Common myeloid progenitor, CD34-positive (primary cell): ENCODE measurements at regions not wholly inside any gene's neighbourhood (a gene's known extent, or its start where the extent isn't known, plus 50 kb on each side); places are given as distances from the start of the nearest gene placed in this dataset.

ENCODE experiments used
- CTCF ChIA-PET: fragments of 350-600 bp; sonication (Branson Sonifier 250); formaldehyde crosslinking; loops from one replicate; lab custom pipeline; 2021; ENCODE audit warnings: antibody characterized with exemption; lab: Charles Lee
- POLR2A ChIA-PET: fragments of 350-600 bp; sonication (Branson Sonifier 250); formaldehyde crosslinking; loops from one replicate; lab custom pipeline; 2021; ENCODE audit warnings: antibody characterized with exemption; lab: Charles Lee
- DNase-seq, 3 donors: peaks; one replicate each; pipeline versions ENCODE4 v3.0.0 to v3.0.0-alpha.2; 2013
- H3K27ac ChIP-seq, 2 experiments: 1 replicate in 1 of 2; 2 replicates in 1 of 2; pipeline ENCODE4 v1.7.0; 2013; ENCODE audit warnings: inconsistent platforms in 2 of 2, low read length in 2 of 2, mild to moderate bottlenecking in 2 of 2, low read depth in 1 of 2, moderate library complexity in 1 of 2; ENCODE audit not compliant: severe bottlenecking in 2 of 2, insufficient read depth in 1 of 2, poor library complexity in 1 of 2
- H3K27me3 ChIP-seq, 5 experiments: replicated peaks in 2 of 5; 1 replicate in 3 of 5; 2 replicates in 2 of 5; pipeline versions ENCODE4 v1.6.1 to v1.7.0; 2013; ENCODE audit warnings: low read length in 4 of 5, mild to moderate bottlenecking in 2 of 5, moderate library complexity in 2 of 5, inconsistent platforms in 1 of 5; ENCODE audit not compliant: insufficient read depth in 5 of 5, control insufficient read depth in 4 of 5
- H3K36me3 ChIP-seq, 4 experiments: 1 replicate in 2 of 4; 2 replicates in 2 of 4; pipeline versions ENCODE4 v1.6.1 to v1.7.0; 2013; ENCODE audit warnings: low read length in 3 of 4, control low read depth in 1 of 4, mild to moderate bottlenecking in 1 of 4; ENCODE audit not compliant: control insufficient read depth in 4 of 4, insufficient read depth in 4 of 4
- H3K4me1 ChIP-seq, 4 experiments: 1 replicate in 3 of 4; 2 replicates in 1 of 4; pipeline versions ENCODE4 v1.6.1 to v1.7.1; 2013; ENCODE audit warnings: low read length in 3 of 4, mild to moderate bottlenecking in 3 of 4, control low read depth in 1 of 4, inconsistent platforms in 1 of 4, moderate library complexity in 1 of 4; ENCODE audit not compliant: control insufficient read depth in 4 of 4, insufficient read depth in 4 of 4; ENCODE audit errors: control extremely low read depth in 1 of 4
- H3K4me3 ChIP-seq, 7 experiments: 1 replicate in 4 of 7; 2 replicates in 3 of 7; pipeline versions ENCODE4 v1.5.1 to v1.7.0; 2013; ENCODE audit warnings: mild to moderate bottlenecking in 7 of 7, low read length in 6 of 7, moderate library complexity in 6 of 7, inconsistent platforms in 2 of 7, low read depth in 2 of 7, control low read depth in 1 of 7; ENCODE audit not compliant: insufficient read depth in 4 of 7, control insufficient read depth in 1 of 7; ENCODE audit errors: extremely low read depth in 1 of 7
- H3K9me3 ChIP-seq, 5 experiments: 1 replicate in 4 of 5; 2 replicates in 1 of 5; pipeline versions ENCODE4 v1.6.1 to v1.7.1; 2013; ENCODE audit warnings: low read length in 4 of 5, mild to moderate bottlenecking in 2 of 5, inconsistent platforms in 1 of 5, low read depth in 1 of 5, moderate library complexity in 1 of 5; ENCODE audit not compliant: control insufficient read depth in 4 of 5, insufficient read depth in 2 of 5; ENCODE audit errors: control extremely low read depth in 1 of 5
- WGBS: methylation state at CpG from one replicate; pipeline ENCODE4 v1.1.5; 2013; ENCODE audit not compliant: insufficient coverage; 5-methylcytosine and 5-hydroxymethylcytosine counted together

DNA sequence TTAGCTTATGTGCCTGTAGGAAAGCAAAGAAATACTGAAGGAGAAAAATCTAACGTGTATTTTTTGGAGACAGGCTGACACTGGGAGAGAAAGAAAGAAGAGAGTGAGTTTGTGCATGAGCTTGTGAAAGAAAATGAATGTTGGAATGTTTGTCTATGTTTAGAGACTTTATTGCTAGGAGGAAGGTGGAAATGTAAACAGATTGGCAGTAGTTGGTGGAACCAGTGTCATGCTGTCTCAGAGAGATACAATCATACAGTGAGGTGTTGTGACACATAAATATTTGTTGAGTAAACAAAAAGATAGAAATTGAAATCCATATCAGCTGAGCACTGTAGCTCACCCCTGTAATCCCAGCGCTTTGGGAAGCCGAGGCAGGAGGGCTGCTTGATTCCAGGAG, 222.2 kb upstream of the MEIS1 start:
- Histone ChIP-seq H3K27ac (no peak overlapping the region), H3K36me3 (no peaks in the 10 kb centered on the region), H3K9me3 (no peaks in the 10 kb centered on the region), H3K27me3 (peaks cover 0 to 7% (median 0%) of the 10 kb centered on the region in 5 experiments), H3K4me3 (no peak overlapping the region), H3K4me1 (no peaks in the 10 kb centered on the region)
- ChIA-PET POLR2A (no interaction called here), CTCF (no interaction called here)
- 92% methylated on average over 1 of the region's 3 CpGs for WGBS
- DNase-seq, result no peak

GRCh38 chr2:66202586-66202985, 232.3 kb upstream of the MEIS1 start:
- H3K9me3 ChIP-seq, result no peaks in the 10 kb centered on the region
- no peaks in the 10 kb centered on the region for H3K4me1 ChIP-seq
- WGBS, result 100% methylated on average over 1 of the region's 2 CpGs
- H3K4me3 ChIP-seq, result no peak overlapping the region
- H3K36me3 ChIP-seq, result no peaks in the 10 kb centered on the region
- DNase-seq, result no peak
- ChIA-PET POLR2A (no interaction called here), CTCF (no interaction called here)
- H3K27me3 ChIP-seq, result no peaks in the 10 kb centered on the region
- no peak overlapping the region for H3K27ac ChIP-seq

GRCh38 chr2:66201242-66201641, 233.7 kb upstream of the MEIS1 start:
- ChIA-PET POLR2A (no interaction called here), CTCF (no interaction called here)
- DNase-seq, result no peak
- Histone ChIP-seq H3K4me1 (no peaks in the 10 kb centered on the region), H3K9me3 (no peaks in the 10 kb centered on the region), H3K27me3 (no peaks in the 10 kb centered on the region), H3K4me3 (no peak overlapping the region), H3K36me3 (no peaks in the 10 kb centered on the region), H3K27ac (no peak overlapping the region)
- WGBS, result 95% methylated on average over 2 of the region's 2 CpGs

GRCh38 chr2:66198873-66199272, 236.1 kb upstream of the MEIS1 start:
- H3K4me3 ChIP-seq, result no peak overlapping the region
- no peaks in the 10 kb centered on the region for H3K36me3 ChIP-seq
- H3K4me1 ChIP-seq, result no peaks in the 10 kb centered on the region
- H3K27ac ChIP-seq, result no peak overlapping the region
- no peaks in the 10 kb centered on the region for H3K9me3 ChIP-seq
- no peak for DNase-seq
- ChIA-PET CTCF (no interaction called here), POLR2A (no interaction called here)
- H3K27me3 ChIP-seq, result no peaks in the 10 kb centered on the region

GRCh38 chr2:66192888-66193287, 242.0 kb upstream of the MEIS1 start:
- WGBS, result no CpG with 5 or more reads among the region's 2 CpGs
- Histone ChIP-seq H3K27ac (no peak overlapping the region), H3K4me1 (no peaks in the 10 kb centered on the region), H3K9me3 (no peaks in the 10 kb centered on the region), H3K36me3 (no peaks in the 10 kb centered on the region), H3K27me3 (peaks cover 0 to 2% (median 0%) of the 10 kb centered on the region in 5 experiments), H3K4me3 (no peak overlapping the region)
- POLR2A ChIA-PET, result no interaction called here
- CTCF ChIA-PET, result no interaction called here
- no peak for DNase-seq

- no peak for DNase-seq
- no peaks in the 10 kb centered on the region for H3K4me1 ChIP-seq
- H3K36me3 ChIP-seq, result no peaks in the 10 kb centered on the region
- ChIA-PET POLR2A (no interaction called here), CTCF (no interaction called here)
- 80% methylated on average over 1 of the region's 1 CpG for WGBS
- H3K4me3 ChIP-seq, result no peak overlapping the region
- H3K9me3 ChIP-seq, result no peaks in the 10 kb centered on the region
- peaks cover 0 to 2% (median 0%) of the 10 kb centered on the region in 5 experiments for H3K27me3 ChIP-seq
- H3K27ac ChIP-seq, result no peak overlapping the region
Measured at GRCh38 chr2:66191311-66191710, 243.6 kb upstream of the MEIS1 start.

- CTCF ChIA-PET, result no interaction called here
- POLR2A ChIA-PET, result no interaction called here
- no peaks in the 10 kb centered on the region for H3K36me3 ChIP-seq
Measured at GRCh38 chr2:66189553-66189952, 245.4 kb upstream of the MEIS1 start.

More at GRCh38 chr2:66189553-66189952, 245.4 kb upstream of the MEIS1 start:
- Histone ChIP-seq H3K4me1 (no peaks in the 10 kb centered on the region), H3K9me3 (no peaks in the 10 kb centered on the region), H3K27ac (no peak overlapping the region), H3K27me3 (peaks cover 0 to 2% (median 0%) of the 10 kb centered on the region in 5 experiments), H3K4me3 (no peak overlapping the region)
- DNase-seq, result no peak
